Hindlimb muscle (tissue), 1 donor: ENCODE measurements at regions not wholly inside any gene's neighbourhood (a gene's known extent, or its start where the extent isn't known, plus 50 kb on each side); places are given as distances from the start of the nearest gene placed in this dataset.

Experiments
- DNase-seq: peaks from one replicate; pipeline ENCODE4 v3.0.0-alpha.2; 2013

DNA sequence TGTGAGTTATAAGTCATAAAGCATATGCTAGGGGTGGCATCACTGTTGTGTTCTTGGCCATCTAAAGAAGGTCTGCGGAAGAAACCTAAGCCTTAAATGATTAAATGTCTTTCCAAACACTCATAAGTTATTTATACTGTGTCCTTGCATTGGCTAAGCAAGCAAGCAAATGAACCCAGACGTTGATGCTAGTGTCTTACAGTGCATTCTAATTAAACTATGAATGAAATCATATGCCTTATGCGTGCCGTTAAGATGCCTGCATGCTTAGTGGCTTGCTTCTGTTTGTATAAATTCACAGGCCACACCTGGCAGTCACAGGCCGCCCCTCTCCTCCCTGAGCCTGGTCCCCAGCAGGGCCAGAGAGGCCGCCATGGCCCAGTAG is 49.9 kb downstream of the RIN2 start:
- no peak for DNase-seq

DNA sequence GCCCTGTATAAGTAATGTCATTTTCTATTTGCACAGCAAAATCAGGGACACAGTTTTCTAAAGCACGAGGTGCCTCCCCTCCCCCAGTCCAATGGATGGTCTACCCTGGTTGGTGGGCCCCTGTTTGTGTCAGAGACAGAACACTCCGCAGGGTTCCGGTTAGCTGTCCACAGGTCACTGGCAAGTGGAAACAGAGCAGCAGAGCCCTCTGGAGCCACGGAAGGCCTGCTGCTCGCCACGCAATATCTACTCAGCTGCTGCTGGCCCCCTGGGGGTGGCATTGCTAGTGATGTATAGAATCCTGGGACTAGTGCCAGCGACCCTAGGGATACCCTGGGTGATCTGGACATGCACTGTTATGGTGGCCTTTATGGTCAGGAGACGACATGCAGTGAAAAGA is 50.4 kb downstream of the RIN2 start:
- DNase-seq: no peak

DNA sequence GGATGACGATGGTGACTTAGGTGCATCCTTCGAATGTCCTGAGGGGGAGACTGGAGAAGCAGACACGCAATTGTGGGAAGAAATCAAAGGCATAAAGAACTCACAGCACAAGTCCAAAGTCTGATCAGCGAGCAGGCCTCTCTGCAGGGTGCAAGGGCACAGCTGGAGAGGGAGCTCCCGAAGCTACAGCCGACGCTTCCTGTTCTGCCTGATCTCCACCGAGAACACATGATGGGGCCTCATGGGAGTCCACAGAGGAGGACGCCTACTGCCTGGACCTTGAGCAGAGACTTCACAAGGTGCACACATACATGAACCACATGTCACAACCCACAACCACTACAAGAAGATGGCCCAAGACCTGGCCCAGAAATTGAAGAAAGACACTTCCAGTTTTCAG is 51.4 kb downstream of the RIN2 start:
- DNase-seq: no peak

DNA sequence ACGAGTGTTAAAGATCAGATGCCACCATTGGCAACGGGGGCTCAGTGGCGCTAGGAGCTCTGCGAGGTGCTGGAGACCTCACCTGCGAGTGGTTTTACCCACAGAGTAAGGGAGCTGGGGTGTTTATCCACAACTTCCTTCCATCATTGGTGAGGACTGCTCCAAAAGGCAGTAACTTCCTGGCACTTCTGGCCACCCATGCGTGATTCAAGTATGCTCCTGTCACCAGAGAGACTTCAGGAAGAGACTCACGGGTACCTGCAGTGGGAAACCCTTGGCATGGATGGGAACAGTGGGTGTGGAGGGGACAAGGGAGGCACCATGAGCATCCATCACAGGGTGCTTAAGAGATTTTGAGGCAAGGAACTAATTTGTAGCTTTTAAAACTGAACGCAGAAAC is 53.2 kb downstream of the RIN2 start:
- no peak for DNase-seq

DNA sequence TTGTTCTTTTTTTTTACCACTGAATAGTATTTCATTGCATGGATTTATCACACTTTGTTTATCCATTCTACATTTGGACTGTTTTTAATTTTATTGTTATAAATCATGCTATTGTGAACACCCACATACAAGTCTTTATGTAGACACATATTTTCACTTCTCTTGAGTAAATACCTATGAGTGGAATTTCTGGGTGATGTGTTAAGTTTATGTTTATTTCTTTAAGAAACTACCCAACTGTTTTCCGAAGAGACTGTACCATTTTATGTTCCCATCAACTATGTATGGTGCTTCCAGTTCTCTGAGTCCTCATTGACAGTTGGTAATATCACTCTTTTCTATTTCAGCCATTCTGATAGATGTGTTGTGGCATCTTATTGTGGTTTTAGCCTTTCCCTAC is 54.0 kb downstream of the RIN2 start:
- no peak for DNase-seq

DNA sequence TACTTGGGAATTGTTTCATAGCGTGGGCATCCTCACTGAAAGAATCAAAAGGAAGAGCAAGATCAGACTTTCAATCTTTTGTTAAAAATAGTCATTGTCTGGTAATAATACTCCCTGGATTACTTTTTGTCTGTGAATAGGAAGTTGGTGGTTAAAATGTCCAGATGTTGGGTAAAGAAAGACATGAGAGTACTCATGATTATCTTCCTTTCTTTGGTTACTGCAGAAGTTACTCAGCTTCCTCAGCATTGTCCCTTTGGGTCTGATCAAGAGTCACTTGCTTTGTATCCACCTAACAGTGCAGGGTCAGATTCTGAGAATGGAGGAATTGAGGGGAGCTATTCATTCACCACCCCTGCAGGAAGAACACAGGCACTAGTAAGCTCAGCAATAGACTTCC is 54.6 kb downstream of the RIN2 start:
- no peak for DNase-seq

DNA sequence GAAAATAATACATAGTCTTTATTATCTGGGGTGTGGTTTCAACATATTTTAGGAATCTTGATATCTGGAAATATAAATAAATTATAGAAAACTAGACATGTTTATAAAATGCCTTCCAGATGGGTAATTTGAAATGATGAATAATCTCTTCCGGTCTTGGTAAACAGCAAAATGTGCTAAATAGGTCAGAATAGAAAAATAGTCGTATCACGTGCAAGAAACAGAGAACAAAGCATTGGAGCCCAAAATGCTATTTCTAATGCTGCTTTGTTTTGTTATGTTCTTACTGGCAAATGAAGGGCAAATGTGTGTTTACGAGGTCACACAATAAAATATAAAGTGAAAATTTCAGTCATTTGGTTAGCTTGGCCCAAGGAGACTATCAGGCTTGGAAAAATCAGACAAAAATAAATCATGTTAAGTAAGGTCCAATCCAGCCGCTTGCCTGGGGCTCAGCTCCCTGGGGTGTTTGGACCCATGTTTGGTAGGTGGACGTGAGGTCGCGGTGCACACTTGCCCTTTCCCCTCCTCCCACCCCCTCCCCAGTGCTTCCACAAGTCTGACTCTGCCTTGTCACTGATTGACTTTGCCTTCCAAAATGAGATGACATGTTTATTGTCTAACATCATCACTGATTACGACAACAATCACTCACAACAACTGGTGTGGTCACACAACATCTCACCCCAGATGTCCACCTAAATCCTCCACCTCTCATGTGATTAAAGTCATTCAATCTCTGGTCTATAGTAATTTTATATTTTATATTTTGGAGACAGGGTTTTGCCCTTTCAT is 56.0 kb downstream of the RIN2 start:
- DNase-seq: no peak

DNA sequence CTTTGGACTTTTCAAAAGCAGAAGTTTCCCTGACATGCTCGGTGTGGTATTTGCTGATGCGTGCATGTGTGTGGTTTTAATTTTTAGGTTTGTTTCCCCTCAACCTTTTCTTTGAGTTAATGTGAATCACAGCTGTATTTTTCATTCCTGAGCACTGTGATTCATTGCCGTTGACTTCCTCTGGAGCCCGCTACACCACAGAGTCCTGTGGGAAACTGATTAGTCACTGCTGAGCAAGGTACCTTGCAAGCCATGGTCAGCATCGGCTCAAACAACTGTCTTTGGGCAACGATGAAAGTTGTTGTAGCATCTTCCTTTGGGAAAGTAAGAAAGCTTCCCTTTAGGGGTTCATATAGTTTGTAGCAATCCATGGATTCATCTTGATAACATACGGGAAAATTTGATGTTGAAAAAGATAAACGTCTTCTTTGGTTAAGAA is 57.5 kb downstream of the RIN2 start:
- DNase-seq: peak; percentile 50

DNA sequence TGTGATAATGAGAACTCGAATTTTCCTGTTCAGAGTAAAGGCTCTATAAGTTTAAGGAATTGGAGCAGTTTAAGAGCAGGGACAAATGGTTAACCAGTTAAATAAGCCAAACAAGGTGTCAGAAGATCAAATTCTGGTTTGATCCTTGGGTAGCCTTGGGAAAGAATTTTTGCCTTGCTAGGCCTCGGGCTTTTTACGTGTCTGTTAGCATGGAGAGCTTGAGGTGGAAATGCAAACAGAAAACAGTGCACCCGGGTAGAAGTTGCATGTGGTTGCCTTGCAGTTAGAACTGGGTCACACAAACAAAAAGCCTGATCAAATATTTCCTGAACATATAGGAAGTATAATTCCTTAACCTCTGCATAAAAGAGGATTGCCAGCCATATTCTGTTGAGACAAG is 58.3 kb downstream of the RIN2 start:
- no peak for DNase-seq

DNA sequence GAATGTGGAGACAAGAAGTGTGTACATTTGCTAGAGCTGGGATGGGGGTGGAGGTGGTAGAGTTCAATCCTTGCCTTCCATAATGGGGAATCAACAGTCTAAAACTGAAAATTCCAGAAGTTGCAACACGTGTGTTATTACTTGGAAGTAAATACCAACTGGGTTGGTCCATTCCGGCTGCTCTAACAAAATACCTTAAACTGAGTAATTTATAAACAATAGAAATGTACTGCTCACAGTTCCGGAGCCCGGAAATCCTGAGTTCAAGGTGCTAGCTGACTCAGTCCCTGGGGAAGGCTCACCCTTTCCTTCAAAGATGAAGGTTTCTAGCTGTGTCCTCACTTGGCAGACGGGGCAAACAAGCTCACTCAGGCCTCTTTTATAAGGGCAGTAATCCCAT is 59.0 kb downstream of the RIN2 start:
- no peak for DNase-seq

DNA sequence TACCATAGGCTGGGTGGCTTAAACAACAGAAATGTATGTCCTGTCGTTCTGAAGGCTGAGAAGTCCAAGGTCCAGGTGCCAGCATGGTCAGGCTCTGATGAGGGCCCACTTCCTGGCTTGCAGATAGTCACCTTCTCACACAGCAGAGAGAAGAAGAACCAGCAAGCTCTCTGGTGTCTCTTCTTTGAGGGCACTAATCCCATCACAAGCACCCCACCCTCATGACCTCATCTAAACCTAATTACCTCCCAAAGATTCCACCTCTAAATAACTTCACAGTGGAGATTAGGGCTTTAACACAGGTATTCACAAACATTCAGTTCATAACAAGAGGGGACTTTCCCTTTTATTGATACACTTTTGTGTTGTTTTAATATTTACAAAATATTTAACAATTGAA is 61.1 kb downstream of the RIN2 start:
- no peak for DNase-seq

DNA sequence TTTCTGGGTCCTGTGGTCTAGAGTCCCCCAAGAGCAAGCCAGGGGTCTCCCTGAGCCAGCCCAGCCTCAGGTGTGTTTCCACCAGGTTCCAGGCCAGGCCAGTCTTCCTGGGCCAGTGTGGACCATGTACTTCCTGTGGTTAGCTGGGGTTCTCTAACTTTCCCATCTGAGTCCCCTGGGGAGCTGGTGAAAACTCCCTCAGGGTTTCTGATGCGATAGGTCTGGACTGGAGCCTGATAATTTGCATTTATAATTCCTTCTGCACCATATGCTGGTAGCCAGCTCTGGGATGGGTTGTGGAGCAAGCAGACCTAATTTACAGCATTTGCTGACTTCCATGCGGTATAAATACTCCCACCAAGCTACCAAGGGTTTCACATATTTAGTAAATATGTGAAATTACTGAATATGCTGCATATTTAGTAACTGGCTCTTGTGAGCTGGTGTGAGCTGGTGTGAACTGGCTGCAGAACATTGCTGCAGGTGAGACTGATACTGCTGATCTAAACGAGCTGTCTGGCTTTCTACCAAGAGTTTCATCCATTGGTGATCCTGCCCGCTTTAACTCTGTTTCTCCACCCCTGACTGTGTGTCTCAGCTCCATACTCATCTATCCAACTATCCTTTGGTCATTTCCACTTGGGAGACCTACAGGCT is 62.6 kb downstream of the RIN2 start:
- no peak for DNase-seq

DNA sequence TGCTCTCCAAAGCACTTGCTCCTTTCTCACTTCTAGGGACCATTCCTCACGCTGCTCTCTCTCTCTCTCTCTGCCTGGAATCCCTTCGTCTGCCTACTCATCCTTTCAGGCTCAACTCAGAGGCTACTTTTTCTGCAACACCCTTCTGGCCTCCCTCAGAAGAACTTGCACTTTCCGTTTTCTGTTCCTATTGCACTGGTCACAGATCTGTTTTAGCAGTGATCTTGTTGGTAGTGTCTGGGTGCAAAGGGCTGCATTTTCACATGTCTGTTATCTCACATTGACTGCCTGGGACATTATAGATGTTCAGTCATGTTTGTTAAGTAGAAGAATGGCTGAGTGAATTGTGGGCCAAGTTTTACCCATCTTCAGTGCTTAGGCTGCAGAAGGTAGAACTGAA is 63.5 kb downstream of the RIN2 start:
- DNase-seq: no peak

DNA sequence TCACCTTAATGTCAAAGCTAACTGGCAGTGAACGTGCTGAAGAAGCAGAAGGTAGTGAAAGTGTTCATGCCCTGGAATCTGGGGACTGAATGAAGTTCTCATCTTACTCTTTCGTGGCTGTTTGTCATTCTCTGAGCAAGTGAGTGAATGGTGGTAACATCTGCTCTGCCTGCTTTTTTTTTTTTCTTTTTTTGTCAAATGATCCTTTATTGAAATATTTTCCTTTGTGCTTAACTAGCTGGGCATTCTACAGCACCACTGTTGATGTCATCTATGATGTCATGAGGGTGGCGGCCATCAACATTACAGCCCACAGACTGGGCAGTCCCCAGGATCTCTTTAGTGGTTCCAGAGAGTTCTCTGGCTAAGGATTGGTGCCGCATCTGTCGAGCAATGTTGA is 65.2 kb downstream of the RIN2 start:
- DNase-seq: no peak

DNA sequence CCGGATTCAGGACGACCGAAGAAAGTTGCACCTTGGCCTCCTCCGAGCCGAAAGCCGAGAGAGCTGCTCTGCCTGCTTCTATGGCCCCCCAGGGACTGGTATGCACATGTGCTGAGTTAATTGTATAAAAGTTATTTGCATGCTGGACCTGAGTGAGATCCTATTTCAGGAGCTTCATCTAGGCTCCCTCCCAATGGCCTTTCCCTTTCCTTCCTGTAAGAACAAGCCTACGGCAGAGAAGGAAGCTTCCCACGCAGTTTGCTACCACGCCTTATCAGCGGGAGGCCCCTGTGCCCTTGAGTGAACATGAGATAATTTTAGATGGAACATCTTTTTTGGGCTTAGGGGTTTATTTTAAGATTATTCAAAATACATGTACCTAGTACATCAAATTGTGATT is 65.9 kb downstream of the RIN2 start:
- DNase-seq: no peak

DNA sequence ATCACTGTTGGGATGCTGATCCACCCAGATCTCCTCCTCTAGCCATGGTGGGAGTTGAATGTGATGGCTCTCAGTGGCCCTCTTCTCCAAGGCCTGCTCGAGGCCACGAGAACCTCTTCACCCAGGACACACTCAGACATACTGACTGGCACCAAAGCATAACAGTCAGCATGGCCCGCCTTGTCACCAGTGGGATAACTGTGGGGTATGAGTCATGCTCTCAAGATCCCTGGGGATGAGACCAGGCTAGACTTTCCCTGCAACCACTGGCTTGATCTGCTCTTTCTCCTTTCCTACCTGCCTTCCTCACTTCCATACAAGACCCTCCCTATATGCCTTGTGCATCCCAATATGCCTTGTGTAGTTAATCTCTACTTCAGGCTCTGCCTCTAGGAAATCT is 66.8 kb downstream of the RIN2 start:
- no peak for DNase-seq

DNA sequence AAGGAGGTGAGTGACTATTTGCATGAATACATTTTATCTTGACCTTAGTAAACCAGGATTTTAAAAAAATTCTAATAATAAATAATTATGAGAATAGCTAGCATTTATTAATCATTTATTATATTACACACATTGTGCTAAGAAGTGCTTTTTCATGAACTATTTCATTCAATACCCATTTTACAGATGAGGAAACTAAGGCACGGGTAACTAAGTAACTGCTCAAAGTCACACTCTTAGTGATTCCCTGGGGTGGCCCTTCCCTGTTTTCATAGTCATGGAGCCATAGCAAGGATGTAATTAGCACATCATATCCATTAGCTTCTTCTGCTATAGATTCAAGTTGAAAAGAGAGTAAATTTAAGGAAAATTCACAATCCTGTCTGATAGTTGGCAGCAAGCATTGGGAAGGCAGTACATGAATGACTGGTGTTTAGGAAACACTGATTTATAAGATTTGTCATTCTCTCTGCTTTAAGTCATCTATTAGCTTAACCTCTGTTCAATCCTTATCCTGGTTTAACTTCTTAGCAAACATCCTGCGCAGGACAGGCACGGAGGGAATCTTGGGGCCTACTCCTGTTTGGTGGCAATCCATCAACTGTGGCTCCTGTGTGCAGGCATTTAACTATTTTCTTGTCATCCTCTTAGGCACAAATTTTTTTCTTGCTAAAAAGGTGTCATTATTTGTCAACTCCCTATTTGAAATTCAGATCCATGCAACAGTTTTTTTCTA is 68.3 kb downstream of the RIN2 start:
- DNase-seq: no peak

DNA sequence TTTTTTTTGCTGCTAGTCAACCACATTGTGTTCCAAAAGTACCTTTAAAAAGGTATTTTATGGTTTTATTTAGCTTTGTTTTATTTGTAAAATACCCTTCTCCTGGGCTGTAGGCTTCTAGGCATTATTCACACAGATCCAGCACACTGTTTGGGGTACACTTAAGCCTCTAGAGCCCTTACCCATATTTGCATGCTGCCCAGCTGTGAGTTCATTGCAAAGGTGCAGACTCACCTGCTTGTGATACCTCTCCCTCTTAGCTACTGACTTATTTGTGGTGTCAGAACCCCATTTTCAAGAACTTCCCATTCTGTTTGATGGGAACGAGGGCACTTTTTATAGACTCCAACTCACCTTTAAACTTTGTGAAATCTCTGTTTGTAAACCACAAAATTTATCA is 69.8 kb downstream of the RIN2 start:
- DNase-seq: no peak

DNA sequence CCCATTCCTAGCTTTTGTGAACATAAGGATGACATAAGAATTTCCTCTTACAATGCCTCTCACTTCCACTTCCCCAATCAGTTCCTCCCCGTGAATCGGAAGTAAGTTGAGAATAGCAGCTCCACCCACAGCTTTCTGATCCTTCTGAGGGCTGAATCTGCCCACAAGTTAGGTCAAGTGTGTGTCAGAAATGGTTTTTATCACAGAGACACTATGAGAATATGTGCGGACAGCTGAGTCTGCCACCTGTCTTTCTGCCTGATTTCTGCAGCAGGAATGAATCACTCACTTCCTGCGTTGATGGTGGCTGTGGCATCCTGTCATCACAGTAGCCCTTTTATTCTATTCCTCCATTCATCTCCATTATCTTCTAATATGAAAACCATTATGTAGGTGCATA is 70.2 kb downstream of the RIN2 start:
- no peak for DNase-seq

DNA sequence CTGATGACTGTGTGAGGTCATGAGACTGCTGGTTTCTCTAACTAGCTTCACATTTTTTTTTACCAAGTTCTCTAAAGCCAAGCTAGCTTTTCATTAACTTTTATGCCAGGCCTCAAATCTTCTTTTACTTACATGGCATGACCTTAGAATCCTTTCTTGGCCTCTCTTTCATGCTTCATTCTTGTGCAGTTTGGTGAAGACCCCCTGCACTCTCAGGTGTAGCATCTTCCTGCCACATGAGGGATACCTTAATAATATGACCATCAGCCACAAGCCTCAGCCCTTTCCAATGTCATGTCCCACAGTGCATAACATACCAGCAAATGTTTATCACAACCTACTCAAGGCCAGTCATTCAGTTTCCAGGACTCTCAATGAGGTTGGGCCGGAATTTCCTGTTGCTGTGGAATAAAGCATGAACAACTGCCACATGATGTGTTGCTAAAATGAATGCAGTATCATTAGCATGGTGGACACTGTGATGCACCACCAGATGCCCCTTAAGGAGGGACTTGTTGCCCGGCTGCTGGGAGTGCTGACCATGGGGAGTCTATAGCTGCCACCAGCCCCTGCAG is 72.2 kb downstream of the RIN2 start:
- no peak for DNase-seq

DNA sequence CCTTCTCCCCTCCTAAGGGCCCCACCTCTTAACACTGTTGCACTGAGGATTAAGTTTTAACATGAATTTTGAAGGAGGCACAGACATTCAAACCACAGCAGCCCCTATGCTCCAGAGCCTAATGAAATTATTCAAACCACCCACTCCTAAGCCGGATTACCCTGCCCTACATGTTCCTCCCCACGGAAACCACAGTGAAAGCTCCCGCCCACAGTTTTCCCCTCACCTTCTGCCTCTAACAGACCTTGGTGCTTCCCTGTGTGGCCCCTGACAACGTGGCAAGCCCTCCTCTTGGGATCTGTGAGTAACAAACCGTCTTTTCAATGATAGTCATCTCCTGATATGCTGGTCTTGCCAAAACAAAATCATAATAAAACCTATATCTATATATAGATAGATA is 74.8 kb downstream of the RIN2 start:
- no peak for DNase-seq

DNA sequence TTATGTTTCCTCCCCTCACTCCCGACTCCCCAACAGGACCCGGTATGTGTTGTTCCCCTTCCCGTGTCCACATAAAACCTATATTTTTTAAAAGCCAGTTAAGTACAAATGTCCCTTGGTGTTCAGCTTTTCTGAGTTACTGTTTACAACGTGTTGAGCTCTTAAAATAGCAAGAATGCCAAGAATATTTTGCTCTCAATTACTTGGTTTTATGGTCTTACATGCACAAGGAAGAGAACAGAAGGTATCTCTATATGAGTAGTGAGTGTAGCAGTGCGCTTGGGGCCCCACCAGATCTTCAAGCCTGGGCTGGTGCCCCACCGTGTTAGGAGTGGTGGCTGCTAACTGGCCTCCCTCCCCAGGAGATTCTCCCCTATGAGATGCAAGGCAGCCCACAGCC is 75.3 kb downstream of the RIN2 start:
- DNase-seq: no peak

DNA sequence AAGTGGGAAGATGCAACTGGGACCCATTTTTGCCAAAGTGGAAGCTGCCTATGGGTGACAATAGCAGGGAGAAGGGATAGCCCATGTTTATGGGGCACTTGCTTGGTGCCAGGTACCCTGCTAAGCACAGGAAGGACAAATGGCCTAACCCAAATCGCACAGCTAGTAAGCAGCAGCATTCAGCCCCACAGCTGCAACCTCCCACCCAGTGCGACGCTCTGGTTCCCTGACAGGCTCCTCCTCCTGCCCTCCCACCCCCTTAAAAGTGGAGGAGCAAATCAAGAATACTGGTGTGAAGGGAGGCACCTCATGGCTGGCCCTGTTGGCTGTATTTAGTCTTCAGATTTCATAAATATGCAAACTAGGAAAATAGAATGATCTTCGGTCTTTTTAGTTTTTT is 76.2 kb downstream of the RIN2 start:
- no peak for DNase-seq

DNA sequence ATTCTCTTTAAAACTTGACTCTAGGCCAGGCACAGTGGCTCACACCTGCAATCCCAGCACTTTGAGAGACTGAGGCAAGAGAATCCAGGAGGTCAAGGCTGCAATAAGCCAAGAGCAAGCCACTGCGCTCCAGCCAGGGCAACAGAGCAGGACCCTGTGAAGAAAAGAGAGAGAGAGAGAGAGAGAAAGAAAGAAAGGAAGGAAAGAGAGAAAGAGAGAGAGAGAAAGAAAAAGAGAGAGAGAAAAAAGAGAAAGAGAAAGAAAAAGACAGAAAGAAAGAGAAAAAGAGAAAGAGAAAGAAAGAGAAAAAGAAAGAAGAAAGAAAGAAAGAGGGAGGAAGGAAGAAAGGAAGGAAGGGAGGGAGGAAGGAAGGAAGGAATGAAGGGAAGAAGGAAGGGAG is 76.7 kb downstream of the RIN2 start:
- DNase-seq: no peak
